CD8-positive, alpha-beta memory T cell (primary cell): ENCODE measurements at regions not wholly inside any gene's neighbourhood (a gene's known extent, or its start where the extent isn't known, plus 50 kb on each side); places are given as distances from the start of the nearest gene placed in this dataset.
A peak's percentile ranks its signal among the peaks of the same experiment; 100 is the strongest.

ENCODE experiments used
- CTCF ChIA-PET: fragments of 350-600 bp; sonication (Branson Sonifier 250); formaldehyde crosslinking; loops from one replicate; lab custom pipeline; 2021; ENCODE audit warnings: antibody characterized with exemption; lab: Charles Lee
- POLR2A ChIA-PET: fragments of 350-600 bp; sonication (Branson Sonifier 250); formaldehyde crosslinking; loops from one replicate; lab custom pipeline; 2021; ENCODE audit warnings: antibody characterized with exemption; lab: Charles Lee
- DNase-seq, 5 donors: peaks; one replicate each; pipeline versions ENCODE4 v3.0.0 to v3.0.0-alpha.2; 2020 to 2022; ENCODE audit warnings: mixed read lengths in 1 of 5
- H3K27ac ChIP-seq: one replicate; pipeline ENCODE4 v1.7.0; 2013; ENCODE audit warnings: low read depth, mild to moderate bottlenecking, low read length, moderate library complexity
- H3K27me3 ChIP-seq: 2 replicates; pipeline ENCODE4 v1.7.0; 2013; ENCODE audit warnings: low read length, mild to moderate bottlenecking; ENCODE audit not compliant: insufficient read depth, poor library complexity, severe bottlenecking
- H3K36me3 ChIP-seq: 2 replicates; pipeline ENCODE4 v1.7.0; 2013; ENCODE audit warnings: mild to moderate bottlenecking, low read length, moderate library complexity; ENCODE audit not compliant: insufficient read depth
- H3K4me1 ChIP-seq: 2 replicates; pipeline ENCODE4 v1.7.0; 2013; ENCODE audit warnings: mild to moderate bottlenecking, low read length, moderate library complexity; ENCODE audit not compliant: insufficient read depth
- H3K4me3 ChIP-seq: 2 replicates; pipeline ENCODE4 v1.7.0; 2013; ENCODE audit warnings: mild to moderate bottlenecking, low read length
- H3K9me3 ChIP-seq: 2 replicates; pipeline ENCODE4 v1.7.0; 2013; ENCODE audit warnings: mild to moderate bottlenecking, low read length
- H3K27ac Mint-ChIP-seq, 8 donors: one replicate each; pipeline ENCODE4 v1.8.0; 2020 to 2021; ENCODE audit warnings: mixed read lengths in 8 of 8, mild to moderate bottlenecking in 6 of 8, inconsistent platforms in 3 of 8, moderate library complexity in 3 of 8
- H3K27me3 Mint-ChIP-seq, 2 donors: one replicate each; pipeline ENCODE4 v1.8.0; 2020 to 2021; ENCODE audit warnings: mixed read lengths in 2 of 2, mild to moderate bottlenecking in 1 of 2, moderate library complexity in 1 of 2
- H3K36me3 Mint-ChIP-seq, 3 donors: one replicate each; pipeline ENCODE4 v1.8.0; 2020 to 2021; ENCODE audit warnings: mixed read lengths in 3 of 3, inconsistent platforms in 1 of 3, mild to moderate bottlenecking in 1 of 3
- H3K4me1 Mint-ChIP-seq, 3 donors: one replicate each; pipeline ENCODE4 v1.8.0; 2020 to 2021; ENCODE audit warnings: mixed read lengths in 3 of 3, inconsistent platforms in 1 of 3, mild to moderate bottlenecking in 1 of 3
- H3K4me3 Mint-ChIP-seq, 7 donors: one replicate each; pipeline ENCODE4 v1.8.0; 2020 to 2021; ENCODE audit warnings: mixed read lengths in 7 of 7, mild to moderate bottlenecking in 6 of 7, moderate library complexity in 4 of 7, inconsistent platforms in 2 of 7
- H3K9me3 Mint-ChIP-seq, 5 donors: one replicate each; pipeline ENCODE4 v1.8.0; 2020 to 2022; ENCODE audit warnings: mixed read lengths in 5 of 5, mild to moderate bottlenecking in 3 of 5, moderate library complexity in 2 of 5, inconsistent platforms in 1 of 5

DNA sequence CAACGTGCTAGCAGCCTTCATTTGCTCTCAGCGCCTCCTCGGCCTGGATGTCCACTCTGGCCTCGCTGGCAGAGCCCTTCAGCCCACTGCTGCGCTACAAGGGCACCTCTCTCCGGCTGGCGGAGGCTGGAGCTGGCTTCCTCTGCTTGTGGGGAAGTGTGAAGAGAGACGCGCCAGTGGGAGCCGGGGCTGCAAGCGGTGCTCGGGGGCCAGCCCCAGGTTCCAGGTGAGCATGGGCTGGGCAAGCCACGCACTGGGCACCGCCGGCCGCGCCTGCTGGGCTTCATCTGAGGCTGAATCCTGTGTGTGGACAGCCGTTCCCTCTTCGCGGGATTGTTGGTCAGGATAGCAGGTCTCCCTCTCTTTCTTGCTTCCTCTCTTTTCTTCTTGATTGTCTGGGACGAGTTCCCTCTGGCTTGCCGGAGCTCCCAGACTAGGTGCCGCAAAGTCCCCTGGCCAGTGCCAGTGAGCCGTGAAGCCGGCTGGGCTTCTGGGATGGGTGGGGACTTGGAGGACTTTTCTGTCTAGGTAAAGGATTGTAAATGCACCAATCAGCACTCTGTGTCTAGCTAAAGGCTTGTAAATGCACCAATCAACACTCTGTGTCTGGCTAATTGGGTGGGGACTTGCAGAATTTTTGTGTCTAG lies 165.0 kb downstream of the HEPH start:
- H3K4me1 Mint-ChIP-seq, result no peaks in the 10 kb centered on the region
- no peak for DNase-seq
- H3K36me3 ChIP-seq, result no peaks in the 10 kb centered on the region
- H3K9me3 Mint-ChIP-seq, result peaks cover 0 to 1% (median 0%) of the 10 kb centered on the region in 5 donors
- POLR2A ChIA-PET, result no interaction called here
- no peaks in the 10 kb centered on the region for H3K36me3 Mint-ChIP-seq
- H3K4me3 Mint-ChIP-seq, result no peak overlapping the region
- no peaks in the 10 kb centered on the region for H3K27me3 ChIP-seq
- H3K4me1 ChIP-seq, result no peaks in the 10 kb centered on the region
- H3K27me3 Mint-ChIP-seq, result peaks cover 0 to 3% of the 10 kb centered on the region in 2 donors
- CTCF ChIA-PET, result no interaction called here
- H3K27ac ChIP-seq, result no peak overlapping the region
- H3K4me3 ChIP-seq, result no peak overlapping the region
- no peaks in the 10 kb centered on the region for H3K9me3 ChIP-seq
- H3K27ac Mint-ChIP-seq, result no peak overlapping the region

DNA sequence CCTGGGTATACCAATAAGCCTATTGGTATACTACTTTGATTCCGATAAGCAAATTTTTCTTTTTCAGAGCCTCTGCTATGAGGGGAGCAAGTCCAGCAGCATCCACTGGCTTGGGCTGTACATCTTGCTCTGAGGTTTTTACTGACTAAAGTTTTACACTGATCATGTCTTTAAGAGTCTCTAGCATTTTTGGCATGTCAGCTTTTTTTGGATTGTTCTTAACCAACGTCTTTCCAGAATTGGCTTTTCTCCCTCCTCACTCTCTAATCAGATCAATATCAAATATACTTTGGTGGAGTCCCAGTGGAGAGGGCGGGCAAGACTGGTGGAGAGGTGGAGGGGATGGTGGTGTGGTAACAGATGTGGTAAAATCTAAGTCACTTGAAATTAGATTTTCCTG lies 196.8 kb downstream of the HEPH start:
- peaks cover 0 to 5% of the 10 kb centered on the region in 2 donors for H3K27me3 Mint-ChIP-seq
- H3K36me3 Mint-ChIP-seq, result no peaks in the 10 kb centered on the region
- ChIA-PET CTCF (no interaction called here), POLR2A (no interaction called here)
- Histone ChIP-seq H3K36me3 (no peaks in the 10 kb centered on the region), H3K4me3 (no peak overlapping the region), H3K27ac (no peak overlapping the region), H3K9me3 (no peaks in the 10 kb centered on the region), H3K27me3 (no peaks in the 10 kb centered on the region), H3K4me1 (no peaks in the 10 kb centered on the region)
- no peaks in the 10 kb centered on the region for H3K9me3 Mint-ChIP-seq
- no peak overlapping the region for H3K27ac Mint-ChIP-seq
- no peaks in the 10 kb centered on the region for H3K4me1 Mint-ChIP-seq
- H3K4me3 Mint-ChIP-seq, result no peak overlapping the region
- DNase-seq, result no peak

DNA sequence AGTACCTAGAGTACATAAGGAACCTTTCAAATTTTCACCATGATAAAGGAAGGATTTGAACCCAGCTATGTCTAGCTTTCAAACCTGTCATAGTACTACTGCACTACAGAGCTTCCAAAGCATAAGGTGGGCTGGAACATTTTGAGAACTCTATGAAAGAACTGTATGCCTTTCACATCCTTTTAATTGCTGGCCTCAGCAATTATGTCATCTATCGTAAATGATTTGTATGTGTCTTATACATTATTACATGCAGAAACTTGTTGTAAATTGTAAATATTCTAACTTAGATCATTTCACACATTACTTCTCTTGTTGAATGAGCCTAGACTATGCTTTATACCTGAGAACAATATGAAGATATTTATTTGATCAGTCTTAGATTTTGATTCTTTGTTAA lies 220.7 kb downstream of the HEPH start:
- H3K27ac ChIP-seq, result no peak overlapping the region
- POLR2A ChIA-PET, result no interaction called here
- H3K4me1 Mint-ChIP-seq, result no peaks in the 10 kb centered on the region

DNA sequence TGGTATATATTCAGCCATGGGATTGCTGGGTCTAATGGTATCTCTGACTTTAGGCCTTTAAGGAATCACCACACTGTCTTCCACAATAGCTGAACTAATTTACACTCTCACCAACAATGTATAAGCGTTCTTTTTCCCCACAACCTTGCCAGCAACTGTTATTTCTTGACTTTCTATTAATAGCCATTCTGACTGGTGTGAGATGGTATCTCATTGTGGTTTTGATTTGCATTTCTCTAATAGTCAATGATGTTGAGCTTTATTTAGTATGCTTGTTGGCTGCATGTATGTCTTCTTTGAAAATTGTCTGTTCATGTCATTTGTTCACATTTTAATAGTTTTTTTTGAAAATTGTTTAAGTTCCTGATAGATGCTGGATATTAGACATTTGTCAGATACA lies 235.2 kb downstream of the HEPH start:
- POLR2A ChIA-PET, result no interaction called here
- Mint-ChIP-seq H3K4me1 (peaks cover 2 to 13% (median 12%) of the 10 kb centered on the region in 3 donors), H3K9me3 (peaks cover 4 to 11% (median 9%) of the 10 kb centered on the region in 5 donors), H3K4me3 (no peak overlapping the region), H3K27ac (no peak overlapping the region), H3K36me3 (peaks cover 0 to 5% (median 0%) of the 10 kb centered on the region in 3 donors), H3K27me3 (peaks cover 0 to 2% of the 10 kb centered on the region in 2 donors)
- H3K36me3 ChIP-seq, result no peaks in the 10 kb centered on the region
- CTCF ChIA-PET, result no interaction called here
- no peak overlapping the region for H3K4me3 ChIP-seq
- no peak for DNase-seq
- no peak overlapping the region for H3K27ac ChIP-seq
- H3K4me1 ChIP-seq, result no peaks in the 10 kb centered on the region
- no peaks in the 10 kb centered on the region for H3K27me3 ChIP-seq
- no peaks in the 10 kb centered on the region for H3K9me3 ChIP-seq

More for the DNA sequence above, 220.7 kb downstream of the HEPH start:
- Mint-ChIP-seq H3K36me3 (no peaks in the 10 kb centered on the region), H3K27ac (no peak overlapping the region), H3K9me3 (peaks cover 0 to 6% (median 0%) of the 10 kb centered on the region in 5 donors), H3K4me3 (no peak overlapping the region), H3K27me3 (no peaks in the 10 kb centered on the region)
- H3K4me3 ChIP-seq, result no peak overlapping the region
- H3K27me3 ChIP-seq, result no peaks in the 10 kb centered on the region
- no peaks in the 10 kb centered on the region for H3K4me1 ChIP-seq
- CTCF ChIA-PET, result no interaction called here
- no peaks in the 10 kb centered on the region for H3K9me3 ChIP-seq
- DNase-seq, result no peak
- H3K36me3 ChIP-seq, result no peaks in the 10 kb centered on the region

DNA sequence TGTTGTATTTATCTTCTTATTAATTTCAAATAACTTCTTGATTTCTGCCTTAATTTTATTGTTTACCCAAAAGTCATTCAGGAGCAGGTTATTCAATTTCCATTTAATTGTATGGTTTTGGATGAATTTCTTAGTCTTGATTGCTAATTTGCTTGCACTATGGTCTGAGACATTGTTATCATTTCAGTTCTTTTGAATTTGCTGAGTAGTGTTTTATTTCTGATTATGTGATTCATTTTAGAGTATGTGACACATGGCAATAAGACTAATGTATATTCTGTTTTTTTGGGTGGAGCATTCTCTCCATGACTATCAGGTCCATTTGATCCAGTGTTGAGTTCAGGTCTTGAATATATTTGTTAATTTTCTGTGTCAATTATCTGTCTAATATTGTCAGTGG lies 236.7 kb downstream of the EDA2R start:
- Histone ChIP-seq H3K4me3 (no peak overlapping the region), H3K27ac (no peak overlapping the region), H3K9me3 (no peaks in the 10 kb centered on the region), H3K4me1 (no peaks in the 10 kb centered on the region), H3K36me3 (no peaks in the 10 kb centered on the region), H3K27me3 (no peaks in the 10 kb centered on the region)
- ChIA-PET POLR2A (no interaction called here), CTCF (no interaction called here)
- Mint-ChIP-seq H3K9me3 (peaks cover 0 to 1% (median 0%) of the 10 kb centered on the region in 5 donors), H3K27me3 (peaks cover 0 to 6% of the 10 kb centered on the region in 2 donors), H3K36me3 (no peaks in the 10 kb centered on the region), H3K4me1 (peaks cover 2 to 13% (median 12%) of the 10 kb centered on the region in 3 donors), H3K4me3 (no peak overlapping the region), H3K27ac (no peak overlapping the region)
- no peak for DNase-seq

DNA sequence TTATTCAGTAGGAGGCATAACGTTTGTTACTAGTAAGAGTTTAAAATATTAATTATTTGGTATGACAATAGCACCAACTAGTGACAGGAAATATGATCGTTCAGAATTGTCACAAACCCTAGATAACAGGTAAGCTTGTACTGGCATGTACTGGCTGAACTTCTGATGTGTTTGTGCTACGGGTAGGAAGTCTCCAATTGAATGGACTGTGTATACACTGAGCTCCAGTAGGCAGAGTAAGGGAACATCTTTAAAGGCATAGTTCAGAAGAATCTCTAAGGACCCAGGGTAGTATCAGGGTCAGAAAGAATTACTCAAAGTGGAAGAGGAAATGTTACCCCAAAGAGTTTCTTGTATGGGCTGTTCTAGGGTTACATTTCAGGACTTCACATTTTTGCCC lies 230.4 kb downstream of the EDA2R start:
- Histone ChIP-seq H3K27me3 (no peaks in the 10 kb centered on the region), H3K27ac (no peak overlapping the region), H3K4me1 (no peaks in the 10 kb centered on the region), H3K9me3 (no peaks in the 10 kb centered on the region), H3K36me3 (no peaks in the 10 kb centered on the region), H3K4me3 (no peak overlapping the region)
- POLR2A ChIA-PET, result no interaction called here
- no peaks in the 10 kb centered on the region for H3K36me3 Mint-ChIP-seq
- H3K4me1 Mint-ChIP-seq, result no peaks in the 10 kb centered on the region
- H3K9me3 Mint-ChIP-seq, result no peaks in the 10 kb centered on the region
- H3K27ac Mint-ChIP-seq, result no peak overlapping the region
- H3K4me3 Mint-ChIP-seq, result no peak overlapping the region
- no peak for DNase-seq
- CTCF ChIA-PET, result interaction anchor here (1.5 kb wide), 1 partner anchor 828 kb away, joined by 3 read pairs; no protein-coding TSS in a partner anchor
- H3K27me3 Mint-ChIP-seq, result peaks cover 0 to 7% of the 10 kb centered on the region in 2 donors

DNA sequence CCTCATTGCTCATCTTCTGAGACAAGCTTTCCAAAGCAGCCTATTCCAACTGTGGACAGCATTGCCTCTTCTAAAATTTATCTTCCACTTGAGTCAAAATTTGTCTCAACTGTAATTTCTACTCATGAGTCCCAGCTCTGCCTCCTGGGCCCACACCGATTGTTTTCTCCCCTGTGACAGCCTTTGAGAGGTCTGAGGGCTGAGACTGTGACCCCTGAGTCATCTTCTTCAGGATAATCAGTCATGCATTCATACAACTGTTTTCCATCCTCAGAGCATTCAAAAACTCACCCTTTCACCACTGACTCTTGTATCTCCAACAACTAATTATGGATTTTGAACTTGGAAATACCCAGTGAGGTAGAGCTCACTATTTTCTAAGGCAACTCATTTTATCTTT lies 228.1 kb downstream of the EDA2R start:
- peaks cover 0 to 3% of the 10 kb centered on the region in 2 donors for H3K27me3 Mint-ChIP-seq
- H3K9me3 ChIP-seq, result no peaks in the 10 kb centered on the region
- POLR2A ChIA-PET, result no interaction called here
- H3K4me1 ChIP-seq, result no peaks in the 10 kb centered on the region
- no peaks in the 10 kb centered on the region for H3K27me3 ChIP-seq
- H3K36me3 ChIP-seq, result no peaks in the 10 kb centered on the region
- DNase-seq, result no peak
- CTCF ChIA-PET, result no interaction called here
- H3K4me1 Mint-ChIP-seq, result no peaks in the 10 kb centered on the region
- H3K27ac Mint-ChIP-seq, result peak overlapping the region in 1 of 8 donors; percentile 30
- H3K36me3 Mint-ChIP-seq, result no peaks in the 10 kb centered on the region
- no peaks in the 10 kb centered on the region for H3K9me3 Mint-ChIP-seq
- H3K4me3 ChIP-seq, result no peak overlapping the region
- no peak overlapping the region for H3K27ac ChIP-seq
- no peak overlapping the region for H3K4me3 Mint-ChIP-seq
